ENCODE measurements at regions not wholly inside any gene's neighbourhood (a gene's known extent, or its start where the extent isn't known, plus 50 kb on each side); places are given as distances from the start of the nearest gene placed in this dataset.

DNA sequence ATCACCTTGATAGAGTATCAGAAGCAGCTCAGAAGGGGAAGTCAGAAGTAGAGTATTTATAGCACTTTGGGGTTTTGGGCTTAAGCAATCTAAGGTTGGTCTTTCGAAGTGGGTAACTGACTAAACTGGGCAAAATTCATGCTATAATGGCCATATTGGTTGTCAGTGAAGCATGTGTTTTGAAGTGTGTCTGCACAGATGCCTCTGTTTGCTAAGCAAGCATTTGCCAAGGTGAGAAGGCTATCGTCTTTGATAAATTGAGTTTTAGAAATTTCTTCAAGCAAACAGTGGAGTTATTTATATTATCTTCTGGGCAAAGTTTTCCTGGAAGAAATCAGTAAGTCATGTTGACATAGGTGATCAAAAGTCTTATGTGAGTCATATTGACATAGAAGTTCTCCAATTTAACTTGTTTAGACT lies 412.8 kb upstream of the TGFBR2 start:
- H3K27me3 ChIP-seq (ENCODE audit: control insufficient read depth, low read length) = no peaks in the 10 kb centered on the region; the same call in 1 of the 2 replicates
- H4K20me1 ChIP-seq (ENCODE audit: control insufficient read depth, insufficient read depth, low read depth, low read length) = no peaks in the 10 kb centered on the region
- H3K36me3 ChIP-seq (ENCODE audit: control insufficient read depth, low read length) = no peaks in the 10 kb centered on the region
- no peaks in the 10 kb centered on the region for H3F3A ChIP-seq (ENCODE audit: control insufficient read depth, insufficient read depth)
- H3K27ac ChIP-seq (ENCODE audit: low read depth, low read length) = no peak overlapping the region
- no peaks in the 10 kb centered on the region for H3K9me2 ChIP-seq (replicated peaks; ENCODE audit: control insufficient read depth, low read length)
- no peak overlapping the region for H3K4me3 ChIP-seq (ENCODE audit: low read length)
- no peak for TF ChIP-seq EZH2phosphoT487 (IDR thresholded peaks at IDR 0.05; ENCODE audit: borderline replicate concordance, low read length)
- TF ChIP-seq, protein P1, sequence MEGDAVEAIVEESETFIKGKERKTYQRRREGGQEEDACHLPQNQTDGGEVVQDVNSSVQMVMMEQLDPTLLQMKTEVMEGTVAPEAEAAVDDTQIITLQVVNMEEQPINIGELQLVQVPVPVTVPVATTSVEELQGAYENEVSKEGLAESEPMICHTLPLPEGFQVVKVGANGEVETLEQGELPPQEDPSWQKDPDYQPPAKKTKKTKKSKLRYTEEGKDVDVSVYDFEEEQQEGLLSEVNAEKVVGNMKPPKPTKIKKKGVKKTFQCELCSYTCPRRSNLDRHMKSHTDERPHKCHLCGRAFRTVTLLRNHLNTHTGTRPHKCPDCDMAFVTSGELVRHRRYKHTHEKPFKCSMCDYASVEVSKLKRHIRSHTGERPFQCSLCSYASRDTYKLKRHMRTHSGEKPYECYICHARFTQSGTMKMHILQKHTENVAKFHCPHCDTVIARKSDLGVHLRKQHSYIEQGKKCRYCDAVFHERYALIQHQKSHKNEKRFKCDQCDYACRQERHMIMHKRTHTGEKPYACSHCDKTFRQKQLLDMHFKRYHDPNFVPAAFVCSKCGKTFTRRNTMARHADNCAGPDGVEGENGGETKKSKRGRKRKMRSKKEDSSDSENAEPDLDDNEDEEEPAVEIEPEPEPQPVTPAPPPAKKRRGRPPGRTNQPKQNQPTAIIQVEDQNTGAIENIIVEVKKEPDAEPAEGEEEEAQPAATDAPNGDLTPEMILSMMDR (IDR thresholded peaks at IDR 0.05; ENCODE audit: low read depth, low read length, poor library complexity, severe bottlenecking) = no peak
- H3K4me1 ChIP-seq (ENCODE audit: control insufficient read depth, low read length) = peaks cover 9% of the 10 kb centered on the region; the same call in 1 of the 2 replicates
- no peak overlapping the region for H3K4me2 ChIP-seq (ENCODE audit: low read length)
- no peaks in the 10 kb centered on the region for H3K9me3 ChIP-seq (ENCODE audit: control insufficient read depth, insufficient read depth, low read length)
- no peaks in the 10 kb centered on the region for H3K79me2 ChIP-seq (ENCODE audit: control insufficient read depth, low read length)

DNA sequence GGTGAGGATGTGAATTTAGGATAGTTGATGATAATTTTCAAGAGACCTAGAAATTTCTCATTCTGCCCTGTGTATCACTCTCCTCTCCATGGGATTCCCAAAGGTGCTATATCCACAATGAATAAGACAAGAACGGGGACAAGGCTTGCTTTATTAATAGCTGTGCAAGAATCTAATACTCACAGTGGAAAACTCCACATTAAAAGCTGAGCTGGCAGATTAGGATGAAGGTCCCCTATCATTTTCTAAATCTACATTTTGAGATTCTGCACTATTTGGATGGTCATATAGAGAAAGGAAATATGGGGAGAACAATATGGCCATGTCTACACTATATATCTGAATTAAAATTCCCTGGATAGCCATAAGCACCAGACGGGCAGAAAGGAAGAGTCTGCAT lies 411.0 kb upstream of the TGFBR2 start:
- no peaks in the 10 kb centered on the region for H3K79me2 ChIP-seq (ENCODE audit: control insufficient read depth, low read length)
- H3K4me1 ChIP-seq (ENCODE audit: control insufficient read depth, low read length) = peaks cover 9% of the 10 kb centered on the region; the same call in 1 of the 2 replicates
- no peak overlapping the region for H3K4me3 ChIP-seq (ENCODE audit: low read length)
- no peaks in the 10 kb centered on the region for H3K9me3 ChIP-seq (ENCODE audit: control insufficient read depth, insufficient read depth, low read length)
- H3K27ac ChIP-seq (ENCODE audit: low read depth, low read length) = no peak overlapping the region
- no peaks in the 10 kb centered on the region for H3F3A ChIP-seq (ENCODE audit: control insufficient read depth, insufficient read depth)
- no peaks in the 10 kb centered on the region for H3K9me2 ChIP-seq (replicated peaks; ENCODE audit: control insufficient read depth, low read length)
- H3K4me2 ChIP-seq (ENCODE audit: low read length) = no peak overlapping the region
- H3K36me3 ChIP-seq (ENCODE audit: control insufficient read depth, low read length) = no peaks in the 10 kb centered on the region
- H3K27me3 ChIP-seq (ENCODE audit: control insufficient read depth, low read length) = no peaks in the 10 kb centered on the region; the same call in 1 of the 2 replicates
- no peak for TF ChIP-seq EZH2phosphoT487 (IDR thresholded peaks at IDR 0.05; ENCODE audit: borderline replicate concordance, low read length)
- TF ChIP-seq, protein P1 (IDR thresholded peaks at IDR 0.05; ENCODE audit: low read depth, low read length, poor library complexity, severe bottlenecking) = no peak
- H4K20me1 ChIP-seq (ENCODE audit: control insufficient read depth, insufficient read depth, low read depth, low read length) = no peaks in the 10 kb centered on the region

DNA sequence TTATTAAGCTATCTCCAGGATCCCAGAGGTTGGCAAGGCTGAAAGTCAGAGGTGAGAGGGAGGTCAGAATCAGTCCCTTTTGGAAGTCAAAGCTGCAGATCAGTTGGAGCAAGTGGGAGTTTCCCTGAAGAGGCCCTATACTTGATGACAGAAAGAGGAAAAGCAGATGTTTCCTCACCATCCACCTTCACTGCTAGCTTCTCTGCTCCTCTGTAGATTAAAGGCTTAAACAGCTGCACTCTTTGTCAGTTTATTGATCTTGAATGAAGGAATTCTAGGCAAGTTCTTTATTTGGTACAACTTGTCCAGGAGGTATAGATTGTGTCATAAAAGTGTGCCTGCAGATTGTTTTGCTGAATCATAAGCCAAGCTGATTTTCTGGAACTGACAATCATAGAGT lies 408.2 kb upstream of the TGFBR2 start:
- no peaks in the 10 kb centered on the region for H3K36me3 ChIP-seq (ENCODE audit: control insufficient read depth, low read length)
- no peaks in the 10 kb centered on the region for H3K9me3 ChIP-seq (ENCODE audit: control insufficient read depth, insufficient read depth, low read length)
- TF ChIP-seq EZH2phosphoT487 (IDR thresholded peaks at IDR 0.05; ENCODE audit: borderline replicate concordance, low read length) = no peak
- TF ChIP-seq, protein P1 (IDR thresholded peaks at IDR 0.05; ENCODE audit: low read depth, low read length, poor library complexity, severe bottlenecking) = no peak
- H3K27ac ChIP-seq (ENCODE audit: low read depth, low read length) = no peak overlapping the region
- no peaks in the 10 kb centered on the region for H3F3A ChIP-seq (ENCODE audit: control insufficient read depth, insufficient read depth)
- no peak overlapping the region for H3K4me3 ChIP-seq (ENCODE audit: low read length)
- no peaks in the 10 kb centered on the region for H3K79me2 ChIP-seq (ENCODE audit: control insufficient read depth, low read length)
- H3K4me2 ChIP-seq (ENCODE audit: low read length) = no peak overlapping the region
- peaks cover 9% of the 10 kb centered on the region; the same call in 1 of the 2 replicates for H3K4me1 ChIP-seq (ENCODE audit: control insufficient read depth, low read length)
- no peaks in the 10 kb centered on the region; the same call in 1 of the 2 replicates for H3K27me3 ChIP-seq (ENCODE audit: control insufficient read depth, low read length)
- no peaks in the 10 kb centered on the region for H4K20me1 ChIP-seq (ENCODE audit: control insufficient read depth, insufficient read depth, low read depth, low read length)
- no peaks in the 10 kb centered on the region for H3K9me2 ChIP-seq (replicated peaks; ENCODE audit: control insufficient read depth, low read length)

Data from DOHH2 (cell line).